ENCODE measurements at regions not wholly inside any gene's neighbourhood (a gene's known extent, or its start where the extent isn't known, plus 50 kb on each side); places are given as distances from the start of the nearest gene placed in this dataset.

- dilution Hi-C loops (cut with MboI; ENCODE audit: extremely low pct_ligation_motif_present, low sequenced_read_pairs) = no loop called here
- no peaks in the 10 kb centered on the region for H3K9me3 ChIP-seq (replicated peaks; ENCODE audit: control insufficient read depth, insufficient read depth, low read length)
- H3K9ac ChIP-seq (replicated peaks; ENCODE audit: extremely low read depth, insufficient read depth, low read length) = no peak overlapping the region
- H3K4me3 ChIP-seq (replicated peaks in 1 of 3; ENCODE audit: insufficient read depth in 1 of 3, low read depth in 1 of 3, low read length in 3 of 3) = no peak overlapping the region
- DNase-seq (ENCODE audit: low read depth, low spot score) (no peak), FAIRE-seq (no peak)
- H3K79me2 ChIP-seq (ENCODE audit: control insufficient read depth, insufficient read depth, low read length) = no peaks in the 10 kb centered on the region
- no TSS peak for BruUV-seq (replicated peaks)
- H3K4me1 ChIP-seq (ENCODE audit: control insufficient read depth, extremely low read depth, insufficient read depth, low read length) = peaks cover 7% of the 10 kb centered on the region
- TF ChIP-seq MYC (IDR thresholded peaks at IDR 0.05; ENCODE audit: low read depth, low read length) (no peak), MAX (IDR thresholded peaks at IDR 0.05; ENCODE audit: insufficient read depth, insufficient read length) (no peak), POLR2AphosphoS5 (IDR thresholded peaks at IDR 0.05; ENCODE audit: insufficient read depth, low read depth, low read length) (no peak), POLR2A (IDR thresholded peaks at IDR 0.05; ENCODE audit: low read depth, low read length) (no peak), GATA2 (IDR thresholded peaks at IDR 0.05; ENCODE audit: insufficient read depth, insufficient read length, low read depth, low read length) (no peak), JUN (IDR thresholded peaks at IDR 0.05; ENCODE audit: borderline replicate concordance, insufficient read depth, insufficient read length, low read depth) (no peak), FOS (IDR thresholded peaks at IDR 0.05; ENCODE audit: borderline replicate concordance, insufficient read depth, low read length) (no peak), CTCF (IDR thresholded peaks at IDR 0.05; ENCODE audit: extremely low read depth in 1 of 2, insufficient read depth in 1 of 2, low read depth in 1 of 2, low read length in 2 of 2) (no peak), EZH2 (IDR thresholded peaks at IDR 0.05; ENCODE audit: borderline replicate concordance, low read depth, low read length, severe bottlenecking) (no peak)
- H3K27me3 ChIP-seq (ENCODE audit: control insufficient read depth in 2 of 2, insufficient read depth in 2 of 2, low read length in 2 of 2) = no peaks in the 10 kb centered on the region
- no peak overlapping the region for H2AFZ ChIP-seq (ENCODE audit: low read depth, low read length)
- ChIA-PET POLR2A (no interaction called here), CTCF (no interaction called here)
- no peak overlapping the region for H3K4me2 ChIP-seq (ENCODE audit: insufficient read depth, low read length)
- peaks cover 0 to 2% of the 10 kb centered on the region in 2 experiments for H3K36me3 ChIP-seq (ENCODE audit: control insufficient read depth in 2 of 2, extremely low read depth in 1 of 2, insufficient read depth in 2 of 2, low read length in 2 of 2)
- H3K27ac ChIP-seq (ENCODE audit: insufficient read depth, low read depth, low read length) = no peak overlapping the region
- no peaks in the 10 kb centered on the region for H3K9me1 ChIP-seq (replicated peaks; ENCODE audit: control insufficient read depth, extremely low read depth, insufficient read depth, low read length)
- no peaks in the 10 kb centered on the region for H4K20me1 ChIP-seq (replicated peaks; ENCODE audit: control insufficient read depth, extremely low read depth, insufficient read depth, low read length)
- intact Hi-C loops (cut with micrococcal nuclease) = no loop called here
Observed at GRCh38 chr1:232477728-232478127, 152.2 kb downstream of the SIPA1L2 start.

Data from endothelial cell of umbilical vein (primary cell).